H9 (cell line): ENCODE measurements at regions not wholly inside any gene's neighbourhood (a gene's known extent, or its start where the extent isn't known, plus 50 kb on each side); places are given as distances from the start of the nearest gene placed in this dataset.

Experiments
- DNase-seq: peaks from one replicate; pipeline ENCODE4 v3.0.0-alpha.2; 2017
- H2AFZ ChIP-seq: one replicate; pipeline ENCODE4 v1.6.1; 2013; ENCODE audit warnings: mild to moderate bottlenecking, low read length, control low read depth, moderate library complexity
- H2AK5ac ChIP-seq: 2 replicates; pipeline ENCODE4 v1.6.1; 2013; ENCODE audit warnings: low read length, control low read depth, mixed read lengths; ENCODE audit not compliant: insufficient read length
- H2BK120ac ChIP-seq: one replicate; pipeline ENCODE4 v1.6.1; 2013; ENCODE audit warnings: low read depth, mild to moderate bottlenecking, low read length, control low read depth, inconsistent platforms; ENCODE audit not compliant: poor library complexity, severe bottlenecking
- H2BK12ac ChIP-seq: 2 replicates; pipeline ENCODE4 v1.6.1; 2013; ENCODE audit warnings: low read length, control low read depth, mixed read lengths, low read depth; ENCODE audit not compliant: insufficient read length
- H2BK15ac ChIP-seq: 2 replicates; pipeline ENCODE4 v1.6.1; 2013; ENCODE audit warnings: low read depth, low read length, control low read depth
- H2BK20ac ChIP-seq: one replicate; pipeline ENCODE4 v1.6.1; 2013; ENCODE audit warnings: low read depth, mild to moderate bottlenecking, low read length, control low read depth, inconsistent platforms; ENCODE audit not compliant: poor library complexity, severe bottlenecking
- H2BK5ac ChIP-seq: 2 replicates; pipeline ENCODE4 v1.6.1; 2013; ENCODE audit warnings: low read length, control low read depth, mixed read lengths; ENCODE audit not compliant: insufficient read length
- H3K14ac ChIP-seq: 2 replicates; pipeline ENCODE4 v1.6.1; 2013; ENCODE audit warnings: low read length, control low read depth; ENCODE audit not compliant: insufficient read depth
- H3K18ac ChIP-seq: 2 replicates; pipeline ENCODE4 v1.6.1; 2013; ENCODE audit warnings: low read depth, mild to moderate bottlenecking, mixed read lengths, low read length, control low read depth; ENCODE audit not compliant: insufficient read length
- H3K23ac ChIP-seq: 2 replicates; pipeline ENCODE4 v1.6.1; 2013; ENCODE audit warnings: low read length, control low read depth, mixed read lengths, low read depth; ENCODE audit not compliant: insufficient read length
- H3K23me2 ChIP-seq: 2 replicates; pipeline ENCODE4 v1.6.1; 2013; ENCODE audit warnings: low read depth, mild to moderate bottlenecking, mixed read lengths, low read length, control low read depth; ENCODE audit not compliant: insufficient read length, poor library complexity, severe bottlenecking
- H3K27ac ChIP-seq: 2 replicates; pipeline ENCODE4 v1.5.1; 2013; ENCODE audit warnings: low read length, control low read depth, mixed read lengths, low read depth; ENCODE audit not compliant: insufficient read length
- H3K27me3 ChIP-seq: 2 replicates; pipeline ENCODE4 v1.6.1; 2013; ENCODE audit warnings: low read length, control low read depth, inconsistent platforms; ENCODE audit not compliant: insufficient read depth
- H3K4ac ChIP-seq: 2 replicates; pipeline ENCODE4 v1.6.1; 2013; ENCODE audit warnings: low read depth, mild to moderate bottlenecking, control low read depth, inconsistent platforms, low read length, moderate library complexity
- H3K4me1 ChIP-seq: 2 replicates; pipeline ENCODE4 v1.6.1; 2013; ENCODE audit warnings: low read length, control low read depth, inconsistent platforms; ENCODE audit not compliant: insufficient read depth
- H3K4me2 ChIP-seq: 2 replicates; pipeline ENCODE4 v1.6.1; 2013; ENCODE audit warnings: low read length, control low read depth, mixed read lengths; ENCODE audit not compliant: insufficient read length, insufficient read depth
- H3K56ac ChIP-seq: 2 replicates; pipeline ENCODE4 v1.6.1; 2013; ENCODE audit warnings: low read depth, mild to moderate bottlenecking, mixed read lengths, low read length, control low read depth; ENCODE audit not compliant: insufficient read length
- H3K79me1 ChIP-seq: 2 replicates; pipeline ENCODE4 v1.6.1; 2013; ENCODE audit warnings: low read depth, mild to moderate bottlenecking, moderate library complexity, low read length, control low read depth, inconsistent platforms; ENCODE audit not compliant: insufficient read depth, poor library complexity, severe bottlenecking
- H3K79me2 ChIP-seq: 2 replicates; pipeline ENCODE4 v1.6.1; 2013; ENCODE audit warnings: low read length, control low read depth, inconsistent platforms; ENCODE audit not compliant: insufficient read depth
- H3K9ac ChIP-seq: 2 replicates; pipeline ENCODE4 v1.6.1; 2013; ENCODE audit warnings: low read length, control low read depth, mixed read lengths; ENCODE audit not compliant: insufficient read length; ENCODE audit errors: extremely low read depth
- H3K9me3 ChIP-seq: one replicate; pipeline ENCODE4 v1.6.1; 2013; ENCODE audit warnings: low read depth, low read length, inconsistent platforms; ENCODE audit not compliant: control insufficient read depth
- H3T11ph ChIP-seq: one replicate; pipeline ENCODE4 v1.6.1; 2013; ENCODE audit warnings: mild to moderate bottlenecking, low read length, control low read depth, inconsistent platforms
- H4K20me1 ChIP-seq: one replicate; pipeline ENCODE4 v1.6.1; 2013; ENCODE audit not compliant: control insufficient read depth, insufficient read length, insufficient read depth
- H4K5ac ChIP-seq: 2 replicates; pipeline ENCODE4 v1.6.1; 2013; ENCODE audit warnings: low read depth, mild to moderate bottlenecking, mixed read lengths, low read length, control low read depth; ENCODE audit not compliant: insufficient read length
- H4K8ac ChIP-seq: replicated peaks from 2 replicates; pipeline ENCODE4 v1.6.1; 2013; ENCODE audit warnings: low read length, control low read depth, mixed read lengths, low read depth; ENCODE audit not compliant: insufficient read length
- H4K91ac ChIP-seq: 2 replicates; pipeline ENCODE4 v1.6.1; 2013; ENCODE audit warnings: low read depth, mild to moderate bottlenecking, moderate library complexity, mixed read lengths, low read length, control low read depth; ENCODE audit not compliant: insufficient read length
- H3K27ac Mint-ChIP-seq, 3 experiments: 2 replicates in 2 of 3; 3 replicates in 1 of 3; pipeline ENCODE4 v1.8.0; 2020 to 2021; ENCODE audit warnings: mixed read lengths in 3 of 3, mild to moderate bottlenecking in 1 of 3, moderate library complexity in 1 of 3
- H3K27me3 Mint-ChIP-seq: 2 replicates; pipeline ENCODE4 v1.8.0; 2021; ENCODE audit warnings: low read depth, mild to moderate bottlenecking, moderate library complexity, mixed read lengths
- H3K36me3 Mint-ChIP-seq, 3 experiments: 2 replicates in 2 of 3; 3 replicates in 1 of 3; pipeline ENCODE4 v1.8.0; 2020 to 2021; ENCODE audit warnings: low read depth in 3 of 3, mixed read lengths in 3 of 3; ENCODE audit not compliant: insufficient read depth in 1 of 3
- H3K4me1 Mint-ChIP-seq, 2 experiments: 2 replicates each; pipeline ENCODE4 v1.8.0; 2020; ENCODE audit warnings: mixed read lengths in 2 of 2
- H3K4me3 Mint-ChIP-seq, 2 experiments: 2 replicates in 1 of 2; 3 replicates in 1 of 2; pipeline ENCODE4 v1.8.0; 2020 to 2021; ENCODE audit warnings: mild to moderate bottlenecking in 2 of 2, mixed read lengths in 2 of 2, moderate library complexity in 1 of 2
- H3K9me3 Mint-ChIP-seq, 2 experiments: 2 replicates in 1 of 2; 3 replicates in 1 of 2; pipeline ENCODE4 v1.8.0; 2020; ENCODE audit warnings: mild to moderate bottlenecking in 2 of 2, mixed read lengths in 2 of 2, moderate library complexity in 1 of 2
- WGBS: extraction: QIAGEN DNeasy Blood & Tissue Kit; methylation state at CpG from one replicate; pipeline ENCODE4 v1.1.7; 2013; ENCODE audit warnings: missing lambda C conversion rate, low lambda C conversion rate, mixed read lengths; ENCODE audit not compliant: insufficient read length; ENCODE audit errors: extremely low coverage; 5-methylcytosine and 5-hydroxymethylcytosine counted together
- TF ChIP-seq, protein P1 (sequence below): fragments of 200-600 bp; sonication (generic); conservative IDR thresholded peaks from 3 replicates; pipeline ENCODE4 v1.8.0; 2021; ENCODE audit warnings: antibody characterized with exemption, mild to moderate bottlenecking

DNA sequence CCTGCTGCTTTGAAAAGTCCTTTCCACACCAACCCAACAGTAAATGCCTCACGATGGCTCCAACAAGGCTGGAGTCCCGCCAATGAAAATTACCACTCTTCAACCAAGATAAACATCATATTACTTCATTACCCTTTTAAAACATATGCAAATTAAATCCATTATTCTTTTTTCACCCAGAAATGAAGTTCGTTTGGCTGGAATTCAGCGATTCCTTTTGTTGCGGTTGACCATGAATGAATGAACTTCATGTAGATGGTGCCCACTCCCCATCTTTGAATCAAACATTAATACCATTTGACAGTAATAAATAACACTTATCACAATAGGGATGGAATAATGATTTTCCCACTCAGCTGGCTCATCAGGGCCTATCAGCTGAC is 211.5 kb upstream of the TOX3 start:
- H3K9ac ChIP-seq, result no peak overlapping the region
- no peak overlapping the region for H3K14ac ChIP-seq
- H3K18ac ChIP-seq, result no peak overlapping the region
- no peak overlapping the region for H2AK5ac ChIP-seq
- Mint-ChIP-seq H3K4me3 (no peak overlapping the region), H3K27me3 (no peaks in the 10 kb centered on the region), H3K27ac (no peak overlapping the region), H3K9me3 (no peaks in the 10 kb centered on the region), H3K4me1 (peaks cover 4 to 6% of the 10 kb centered on the region in 2 experiments), H3K36me3 (no peaks in the 10 kb centered on the region)
- DNase-seq, result no peak
- H2BK20ac ChIP-seq, result no peak overlapping the region
- H4K91ac ChIP-seq, result no peak overlapping the region
- no peak overlapping the region for H3K4me2 ChIP-seq
- no peak overlapping the region for H3K23ac ChIP-seq
- H3K56ac ChIP-seq, result no peak overlapping the region
- H3T11ph ChIP-seq, result no peak overlapping the region
- H3K4me1 ChIP-seq, result no peaks in the 10 kb centered on the region; the same call in 1 of the 2 replicates
- H2BK5ac ChIP-seq, result no peak overlapping the region
- H2BK15ac ChIP-seq, result no peak overlapping the region
- no peak overlapping the region for H2BK120ac ChIP-seq
- H4K8ac ChIP-seq, result no peak overlapping the region
- H3K79me2 ChIP-seq, result no peaks in the 10 kb centered on the region
- H2AFZ ChIP-seq, result no peak overlapping the region
- TF ChIP-seq, protein P1, sequence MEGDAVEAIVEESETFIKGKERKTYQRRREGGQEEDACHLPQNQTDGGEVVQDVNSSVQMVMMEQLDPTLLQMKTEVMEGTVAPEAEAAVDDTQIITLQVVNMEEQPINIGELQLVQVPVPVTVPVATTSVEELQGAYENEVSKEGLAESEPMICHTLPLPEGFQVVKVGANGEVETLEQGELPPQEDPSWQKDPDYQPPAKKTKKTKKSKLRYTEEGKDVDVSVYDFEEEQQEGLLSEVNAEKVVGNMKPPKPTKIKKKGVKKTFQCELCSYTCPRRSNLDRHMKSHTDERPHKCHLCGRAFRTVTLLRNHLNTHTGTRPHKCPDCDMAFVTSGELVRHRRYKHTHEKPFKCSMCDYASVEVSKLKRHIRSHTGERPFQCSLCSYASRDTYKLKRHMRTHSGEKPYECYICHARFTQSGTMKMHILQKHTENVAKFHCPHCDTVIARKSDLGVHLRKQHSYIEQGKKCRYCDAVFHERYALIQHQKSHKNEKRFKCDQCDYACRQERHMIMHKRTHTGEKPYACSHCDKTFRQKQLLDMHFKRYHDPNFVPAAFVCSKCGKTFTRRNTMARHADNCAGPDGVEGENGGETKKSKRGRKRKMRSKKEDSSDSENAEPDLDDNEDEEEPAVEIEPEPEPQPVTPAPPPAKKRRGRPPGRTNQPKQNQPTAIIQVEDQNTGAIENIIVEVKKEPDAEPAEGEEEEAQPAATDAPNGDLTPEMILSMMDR, result no peak
- no peaks in the 10 kb centered on the region for H3K27me3 ChIP-seq
- H3K27ac ChIP-seq, result no peak overlapping the region
- H2BK12ac ChIP-seq, result no peak overlapping the region
- no peaks in the 10 kb centered on the region for H3K9me3 ChIP-seq
- no peaks in the 10 kb centered on the region for H3K23me2 ChIP-seq
- H4K20me1 ChIP-seq, result no peaks in the 10 kb centered on the region
- no CpG with 5 or more reads among the region's 5 CpGs for WGBS
- no peaks in the 10 kb centered on the region for H3K79me1 ChIP-seq
- H4K5ac ChIP-seq, result no peak overlapping the region
- H3K4ac ChIP-seq, result no peak overlapping the region
